ENCODE measurements at regions not wholly inside any gene's neighbourhood (a gene's known extent, or its start where the extent isn't known, plus 50 kb on each side); places are given as distances from the start of the nearest gene placed in this dataset.

DNA sequence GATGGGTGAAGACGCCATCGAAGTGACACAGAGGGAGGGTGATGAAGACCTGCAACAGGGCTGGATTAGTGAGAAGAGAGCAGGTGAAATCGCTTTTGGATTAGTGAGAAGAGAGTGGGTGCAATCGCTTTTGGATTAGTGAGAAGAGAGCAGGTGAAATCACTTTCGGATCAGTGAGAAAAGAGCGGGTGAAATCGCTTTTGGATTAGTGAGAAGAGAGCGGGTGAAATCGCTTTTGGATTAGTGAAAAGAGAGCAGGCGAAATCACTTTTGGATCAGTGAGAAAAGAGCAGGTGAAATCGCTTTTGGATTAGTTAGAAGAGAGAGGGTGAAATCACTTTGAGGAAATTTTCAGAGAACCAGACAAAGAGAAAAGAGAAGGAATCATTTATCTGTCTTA is 67.2 kb upstream of the TRIO start:
- no peak for ATAC-seq
- Histone ChIP-seq H3K36me3 (no peaks in the 10 kb centered on the region), H3K27me3 (no peaks in the 10 kb centered on the region), H3K4me3 (no peak overlapping the region), H3K27ac (no peak overlapping the region), H3K4me1 (no peaks in the 10 kb centered on the region), H3K9me3 (no peaks in the 10 kb centered on the region)
- TF ChIP-seq, protein P1, sequence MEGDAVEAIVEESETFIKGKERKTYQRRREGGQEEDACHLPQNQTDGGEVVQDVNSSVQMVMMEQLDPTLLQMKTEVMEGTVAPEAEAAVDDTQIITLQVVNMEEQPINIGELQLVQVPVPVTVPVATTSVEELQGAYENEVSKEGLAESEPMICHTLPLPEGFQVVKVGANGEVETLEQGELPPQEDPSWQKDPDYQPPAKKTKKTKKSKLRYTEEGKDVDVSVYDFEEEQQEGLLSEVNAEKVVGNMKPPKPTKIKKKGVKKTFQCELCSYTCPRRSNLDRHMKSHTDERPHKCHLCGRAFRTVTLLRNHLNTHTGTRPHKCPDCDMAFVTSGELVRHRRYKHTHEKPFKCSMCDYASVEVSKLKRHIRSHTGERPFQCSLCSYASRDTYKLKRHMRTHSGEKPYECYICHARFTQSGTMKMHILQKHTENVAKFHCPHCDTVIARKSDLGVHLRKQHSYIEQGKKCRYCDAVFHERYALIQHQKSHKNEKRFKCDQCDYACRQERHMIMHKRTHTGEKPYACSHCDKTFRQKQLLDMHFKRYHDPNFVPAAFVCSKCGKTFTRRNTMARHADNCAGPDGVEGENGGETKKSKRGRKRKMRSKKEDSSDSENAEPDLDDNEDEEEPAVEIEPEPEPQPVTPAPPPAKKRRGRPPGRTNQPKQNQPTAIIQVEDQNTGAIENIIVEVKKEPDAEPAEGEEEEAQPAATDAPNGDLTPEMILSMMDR (IDR thresholded peaks at IDR 0.05), result no peak
- TF ChIP-seq EP300 (IDR thresholded peaks at IDR 0.05) (no peak), POLR2A (IDR thresholded peaks at IDR 0.05) (no peak), POLR2AphosphoS5 (IDR thresholded peaks at IDR 0.05) (no peak)
- WGBS, 2 donors (ENCODE audit: low coverage in 1 of 2), result 80 to 88% methylated on average over 9 to 11 of the region's 11 CpGs

DNA sequence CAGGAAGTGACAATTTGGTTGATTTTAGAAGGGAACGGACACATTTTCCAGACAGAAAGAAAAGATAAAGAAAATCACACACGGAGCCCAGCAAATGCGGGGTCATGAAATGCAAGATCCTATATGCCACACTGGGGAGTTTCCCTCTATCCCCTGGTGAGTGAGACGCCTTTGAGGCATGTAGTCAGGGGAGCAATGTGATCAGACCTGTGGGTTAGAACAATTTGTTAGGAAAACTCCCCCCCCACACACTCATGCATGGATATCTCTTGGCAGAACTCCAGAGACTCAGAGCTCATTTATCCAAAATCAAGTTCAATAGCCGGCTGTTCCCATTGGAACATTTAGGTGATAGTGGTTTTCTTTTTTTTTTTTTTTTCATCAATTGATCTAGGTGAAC is 71.7 kb upstream of the TRIO start:
- Histone ChIP-seq H3K9me3 (no peaks in the 10 kb centered on the region), H3K27me3 (no peaks in the 10 kb centered on the region), H3K27ac (no peak overlapping the region), H3K4me3 (no peak overlapping the region), H3K36me3 (no peaks in the 10 kb centered on the region), H3K4me1 (no peaks in the 10 kb centered on the region)
- ATAC-seq, result no peak
- 82 to 85% methylated on average over 5 of the region's 5 CpGs for WGBS, 2 donors (ENCODE audit: low coverage in 1 of 2)
- no peak for TF ChIP-seq POLR2A (IDR thresholded peaks at IDR 0.05)
- TF ChIP-seq, protein P1 (IDR thresholded peaks at IDR 0.05), result no peak
- no peak for TF ChIP-seq EP300 (IDR thresholded peaks at IDR 0.05)
- no peak for TF ChIP-seq POLR2AphosphoS5 (IDR thresholded peaks at IDR 0.05)

DNA sequence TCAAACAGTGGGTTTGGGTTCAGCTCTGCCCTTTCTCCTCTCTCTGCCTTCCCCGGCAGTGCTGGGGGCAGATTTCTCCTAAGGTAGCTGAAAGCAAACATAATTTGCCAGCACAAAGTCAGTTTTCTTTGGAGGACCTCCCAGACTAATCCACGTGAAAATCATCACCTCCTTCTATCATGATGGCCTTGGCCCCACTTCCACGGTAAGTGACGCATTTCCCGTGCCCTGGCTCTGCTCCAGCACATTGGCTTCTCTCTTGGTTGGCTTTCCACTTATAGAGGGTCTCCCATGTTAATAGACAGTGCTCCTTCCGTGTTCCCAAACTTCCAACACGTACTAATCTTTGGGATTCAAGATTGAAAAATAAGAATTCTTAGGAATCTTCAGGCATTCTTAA is 74.1 kb upstream of the TRIO start:
- H3K4me1 ChIP-seq, result no peaks in the 10 kb centered on the region
- no peak overlapping the region for H3K4me3 ChIP-seq
- no peak for ATAC-seq
- no peaks in the 10 kb centered on the region for H3K27me3 ChIP-seq
- WGBS, 2 donors (ENCODE audit: low coverage in 1 of 2), result 83 to 85% methylated on average over 6 of the region's 7 CpGs
- no peaks in the 10 kb centered on the region for H3K9me3 ChIP-seq
- H3K27ac ChIP-seq, result no peak overlapping the region
- no peaks in the 10 kb centered on the region for H3K36me3 ChIP-seq
- TF ChIP-seq EP300 (IDR thresholded peaks at IDR 0.05) (no peak), POLR2A (IDR thresholded peaks at IDR 0.05) (no peak), POLR2AphosphoS5 (IDR thresholded peaks at IDR 0.05) (no peak)
- TF ChIP-seq, protein P1 (IDR thresholded peaks at IDR 0.05), result no peak

GRCh38 chr5:14068136-14068535 is 75.0 kb upstream of the TRIO start:
- no peak overlapping the region for H3K4me3 ChIP-seq
- H3K36me3 ChIP-seq, result no peaks in the 10 kb centered on the region
- ATAC-seq, result no peak
- H3K4me1 ChIP-seq, result no peaks in the 10 kb centered on the region
- no peaks in the 10 kb centered on the region for H3K9me3 ChIP-seq
- H3K27me3 ChIP-seq, result no peaks in the 10 kb centered on the region
- H3K27ac ChIP-seq, result no peak overlapping the region
- no peak for TF ChIP-seq EP300 (IDR thresholded peaks at IDR 0.05)
- no peak for TF ChIP-seq POLR2A (IDR thresholded peaks at IDR 0.05)
- no peak for TF ChIP-seq POLR2AphosphoS5 (IDR thresholded peaks at IDR 0.05)
- TF ChIP-seq, protein P1 (IDR thresholded peaks at IDR 0.05), result no peak
- WGBS, 2 donors (ENCODE audit: low coverage in 1 of 2), result 75 to 93% methylated on average over 2 to 3 of the region's 4 CpGs

GRCh38 chr5:14066326-14066725 is 76.8 kb upstream of the TRIO start:
- Histone ChIP-seq H3K27ac (no peak overlapping the region), H3K4me1 (no peaks in the 10 kb centered on the region), H3K27me3 (no peaks in the 10 kb centered on the region), H3K4me3 (no peak overlapping the region), H3K36me3 (no peaks in the 10 kb centered on the region), H3K9me3 (no peaks in the 10 kb centered on the region)
- ATAC-seq, result no peak
- TF ChIP-seq POLR2AphosphoS5 (IDR thresholded peaks at IDR 0.05) (no peak), POLR2A (IDR thresholded peaks at IDR 0.05) (no peak), EP300 (IDR thresholded peaks at IDR 0.05) (no peak)
- TF ChIP-seq, protein P1 (IDR thresholded peaks at IDR 0.05), result no peak
